22Rv1 (cell line): ENCODE measurements at regions not wholly inside any gene's neighbourhood (a gene's known extent, or its start where the extent isn't known, plus 50 kb on each side); places are given as distances from the start of the nearest gene placed in this dataset.

Experiments
- CTCF ChIP-seq: fragments of 450-650 bp; IDR thresholded peaks from 2 replicates; pipeline ENCODE4 v1.5.1; 2017; ENCODE audit warnings: mild to moderate bottlenecking
- ZFX ChIP-seq: fragments of 450-650 bp; IDR thresholded peaks from 2 replicates; pipeline ENCODE4 v1.6.1; 2017; ENCODE audit warnings: antibody characterized with exemption, borderline replicate concordance

GRCh38 chr6:106829451-106829850, 145.1 kb downstream of the CD24 start:
- no peak for TF ChIP-seq CTCF
- no peak for TF ChIP-seq ZFX
